ENCODE measurements at regions not wholly inside any gene's neighbourhood (a gene's known extent, or its start where the extent isn't known, plus 50 kb on each side); places are given as distances from the start of the nearest gene placed in this dataset.

- Histone ChIP-seq H4K20me1 (ENCODE audit: insufficient read depth) (no peaks in the 10 kb centered on the region; the same call in 1 of the 2 replicates), H3K4me1 (ENCODE audit: control insufficient read depth in 1 of 2, insufficient read depth in 2 of 2, low read length in 2 of 2) (no peaks in the 10 kb centered on the region), H3K36me3 (ENCODE audit: control insufficient read depth in 1 of 2, insufficient read depth in 2 of 2, low read length in 2 of 2) (no peaks in the 10 kb centered on the region), H3K4me2 (ENCODE audit: low read length) (no peak overlapping the region), H3K9ac (ENCODE audit: low read length) (no peak overlapping the region), H3K79me2 (ENCODE audit: insufficient read depth, low read length) (no peaks in the 10 kb centered on the region), H3K9me3 (ENCODE audit: control insufficient read depth in 1 of 2, insufficient read depth in 1 of 2, low read depth in 1 of 2, low read length in 2 of 2) (no peaks in the 10 kb centered on the region), H3K27ac (ENCODE audit: low read depth, low read length) (no peak overlapping the region), H3K27me3 (ENCODE audit: insufficient read depth, low read length) (peaks cover 72% of the 10 kb centered on the region), H3K4me3 (replicated peaks in 1 of 2; ENCODE audit: low read depth in 1 of 2, low read length in 2 of 2) (no peak overlapping the region), H3K9me2 (ENCODE audit: insufficient read depth) (no peaks in the 10 kb centered on the region), H2AFZ (ENCODE audit: low read depth, low read length, poor library complexity, severe bottlenecking) (no peak overlapping the region)
- no TSS peak for BruUV-seq (replicated peaks)
- no peak for DNase-seq (ENCODE audit: low read depth, low spot score)
- ChIA-PET RAD21 (ENCODE audit: low non-redundant PET in 1 of 2, low total read pairs in 2 of 2, uncharacterized antibody in 2 of 2, unreplicated experiment in 2 of 2) (no interaction called here), POLR2A (no interaction called here), CTCF (interaction anchor here (1.2 kb wide), 2 partner anchors 9 to 20 kb away, joined by 3 to 7 read pairs; no protein-coding TSS in a partner anchor)
- TF ChIP-seq, protein P1, sequence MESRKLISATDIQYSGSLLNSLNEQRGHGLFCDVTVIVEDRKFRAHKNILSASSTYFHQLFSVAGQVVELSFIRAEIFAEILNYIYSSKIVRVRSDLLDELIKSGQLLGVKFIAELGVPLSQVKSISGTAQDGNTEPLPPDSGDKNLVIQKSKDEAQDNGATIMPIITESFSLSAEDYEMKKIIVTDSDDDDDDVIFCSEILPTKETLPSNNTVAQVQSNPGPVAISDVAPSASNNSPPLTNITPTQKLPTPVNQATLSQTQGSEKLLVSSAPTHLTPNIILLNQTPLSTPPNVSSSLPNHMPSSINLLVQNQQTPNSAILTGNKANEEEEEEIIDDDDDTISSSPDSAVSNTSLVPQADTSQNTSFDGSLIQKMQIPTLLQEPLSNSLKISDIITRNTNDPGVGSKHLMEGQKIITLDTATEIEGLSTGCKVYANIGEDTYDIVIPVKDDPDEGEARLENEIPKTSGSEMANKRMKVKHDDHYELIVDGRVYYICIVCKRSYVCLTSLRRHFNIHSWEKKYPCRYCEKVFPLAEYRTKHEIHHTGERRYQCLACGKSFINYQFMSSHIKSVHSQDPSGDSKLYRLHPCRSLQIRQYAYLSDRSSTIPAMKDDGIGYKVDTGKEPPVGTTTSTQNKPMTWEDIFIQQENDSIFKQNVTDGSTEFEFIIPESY (IDR thresholded peaks at IDR 0.05; ENCODE audit: extremely low read depth, insufficient replicate concordance, low read length), result no peak
- TF ChIP-seq, protein P2, sequence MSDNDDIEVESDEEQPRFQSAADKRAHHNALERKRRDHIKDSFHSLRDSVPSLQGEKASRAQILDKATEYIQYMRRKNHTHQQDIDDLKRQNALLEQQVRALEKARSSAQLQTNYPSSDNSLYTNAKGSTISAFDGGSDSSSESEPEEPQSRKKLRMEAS (IDR thresholded peaks at IDR 0.05), result no peak
- TF ChIP-seq ELF1 (IDR thresholded peaks at IDR 0.05; ENCODE audit: borderline replicate concordance, low read depth), result no peak
- no peak for TF ChIP-seq FOSL1 (IDR thresholded peaks at IDR 0.05; ENCODE audit: low read depth)
- no peak for TF ChIP-seq RAD21 (IDR thresholded peaks at IDR 0.05; ENCODE audit: low read depth)
- no peak for TF ChIP-seq EZH2phosphoT487 (IDR thresholded peaks at IDR 0.05; ENCODE audit: borderline replicate concordance)
- TF ChIP-seq CBX3 (IDR thresholded peaks at IDR 0.05; ENCODE audit: low read depth), result no peak
- TF ChIP-seq SP1 (IDR thresholded peaks at IDR 0.05; ENCODE audit: low read depth), result no peak
- no peak for TF ChIP-seq REST (IDR thresholded peaks at IDR 0.05; ENCODE audit: low read depth)
- no peak for TF ChIP-seq SIN3A (IDR thresholded peaks at IDR 0.05; ENCODE audit: low read depth)
- no peak for TF ChIP-seq CEBPB (IDR thresholded peaks at IDR 0.05; ENCODE audit: low read depth)
- intact Hi-C loops (cut with micrococcal nuclease), result no loop called here
- no peak for ATAC-seq
These were observed 79.4 kb upstream of the PRKCQ start for GRCh38 chr10:6659451-6659850.

Data from HCT116 (cell line).